Adrenal gland (tissue), 5 donors: ENCODE measurements at regions not wholly inside any gene's neighbourhood (a gene's known extent, or its start where the extent isn't known, plus 50 kb on each side); places are given as distances from the start of the nearest gene placed in this dataset.

Experiments
- POLR2A ChIP-seq, 2 donors: fragments of 450-650 bp; IDR thresholded peaks; one replicate each; pipeline ENCODE4 v1.6.1; 2017; ENCODE audit warnings: antibody characterized with exemption in 2 of 2, mild to moderate bottlenecking in 2 of 2, moderate library complexity in 1 of 2
- TF ChIP-seq, protein P1 (sequence below), 6 experiments: fragments of 450-650 bp in 4 of 6; fragments of 200-600 bp in 2 of 6; sonication (generic) in 1 of 6; IDR thresholded peaks; 1 replicate in 5 of 6; 2 replicates in 1 of 6; pipeline versions ENCODE4 v1.5.1 to v1.8.0; 2016 to 2021; ENCODE audit warnings: antibody characterized with exemption in 6 of 6, mild to moderate bottlenecking in 2 of 6, moderate library complexity in 1 of 6
- donor health status: DM: no; HTN: no; CAD: no.

DNA sequence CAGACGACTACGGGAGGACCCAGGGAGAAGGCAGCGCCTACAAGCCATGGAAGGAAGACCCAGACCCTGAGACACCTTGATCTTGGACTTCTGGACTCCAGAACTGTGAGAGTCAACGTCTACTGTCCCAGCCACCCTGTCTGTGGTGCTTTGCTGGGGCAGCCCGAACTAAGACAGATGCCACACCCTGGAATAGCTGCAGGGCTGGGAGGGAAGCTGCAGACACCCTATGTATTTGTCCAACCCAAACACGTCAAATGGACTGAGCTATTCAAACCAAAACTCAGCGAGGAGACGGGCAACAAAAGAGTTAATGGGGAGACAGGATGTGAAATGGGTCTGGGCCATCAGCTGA is 169.3 kb downstream of the CTTN start:
- TF ChIP-seq, protein P1, sequence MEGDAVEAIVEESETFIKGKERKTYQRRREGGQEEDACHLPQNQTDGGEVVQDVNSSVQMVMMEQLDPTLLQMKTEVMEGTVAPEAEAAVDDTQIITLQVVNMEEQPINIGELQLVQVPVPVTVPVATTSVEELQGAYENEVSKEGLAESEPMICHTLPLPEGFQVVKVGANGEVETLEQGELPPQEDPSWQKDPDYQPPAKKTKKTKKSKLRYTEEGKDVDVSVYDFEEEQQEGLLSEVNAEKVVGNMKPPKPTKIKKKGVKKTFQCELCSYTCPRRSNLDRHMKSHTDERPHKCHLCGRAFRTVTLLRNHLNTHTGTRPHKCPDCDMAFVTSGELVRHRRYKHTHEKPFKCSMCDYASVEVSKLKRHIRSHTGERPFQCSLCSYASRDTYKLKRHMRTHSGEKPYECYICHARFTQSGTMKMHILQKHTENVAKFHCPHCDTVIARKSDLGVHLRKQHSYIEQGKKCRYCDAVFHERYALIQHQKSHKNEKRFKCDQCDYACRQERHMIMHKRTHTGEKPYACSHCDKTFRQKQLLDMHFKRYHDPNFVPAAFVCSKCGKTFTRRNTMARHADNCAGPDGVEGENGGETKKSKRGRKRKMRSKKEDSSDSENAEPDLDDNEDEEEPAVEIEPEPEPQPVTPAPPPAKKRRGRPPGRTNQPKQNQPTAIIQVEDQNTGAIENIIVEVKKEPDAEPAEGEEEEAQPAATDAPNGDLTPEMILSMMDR (IDR thresholded peaks at IDR 0.05), result no peak
- no peak for TF ChIP-seq POLR2A (IDR thresholded peaks at IDR 0.05)
